ENCODE measurements at regions not wholly inside any gene's neighbourhood (a gene's known extent, or its start where the extent isn't known, plus 50 kb on each side); places are given as distances from the start of the nearest gene placed in this dataset.

DNA sequence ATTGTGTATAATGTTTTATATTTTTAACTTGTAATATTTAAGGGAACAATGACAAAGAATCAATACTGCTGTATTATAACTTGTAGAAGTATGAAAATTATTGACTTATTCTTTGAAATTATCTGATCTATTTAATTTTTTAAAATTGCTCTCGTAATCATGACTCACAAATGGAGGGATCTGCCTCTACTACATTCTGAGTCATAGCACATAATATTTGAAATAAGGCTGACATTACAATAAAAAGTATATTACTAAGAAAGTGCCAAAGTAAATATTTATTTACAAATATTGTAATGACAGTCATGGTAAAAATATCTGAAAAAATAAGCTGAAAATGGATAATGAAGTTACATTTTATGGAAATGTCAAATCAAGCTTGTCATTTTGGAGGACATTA is 1144.6 kb upstream of the CDH2 start:
- DNase-seq = no peak

DNA sequence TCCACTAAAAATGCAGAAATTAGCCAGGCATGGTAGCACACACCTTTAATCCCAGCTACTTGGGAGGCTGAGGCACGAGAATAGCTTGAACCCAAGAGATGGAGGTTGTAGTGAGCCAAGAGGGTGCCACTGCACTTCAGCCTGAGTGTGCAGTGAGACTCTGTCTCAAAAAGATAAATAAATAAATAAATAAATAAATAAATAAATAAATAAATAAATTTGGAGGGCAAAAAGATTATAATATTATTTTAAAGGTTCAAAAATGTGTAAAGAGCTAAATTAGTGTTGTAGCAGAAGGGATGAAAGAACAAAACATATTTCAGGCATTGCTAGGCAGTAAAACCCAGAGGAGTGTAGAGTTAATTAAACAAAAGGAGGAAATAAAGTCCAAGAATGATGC is 1136.4 kb upstream of the CDH2 start:
- no peak for DNase-seq

DNA sequence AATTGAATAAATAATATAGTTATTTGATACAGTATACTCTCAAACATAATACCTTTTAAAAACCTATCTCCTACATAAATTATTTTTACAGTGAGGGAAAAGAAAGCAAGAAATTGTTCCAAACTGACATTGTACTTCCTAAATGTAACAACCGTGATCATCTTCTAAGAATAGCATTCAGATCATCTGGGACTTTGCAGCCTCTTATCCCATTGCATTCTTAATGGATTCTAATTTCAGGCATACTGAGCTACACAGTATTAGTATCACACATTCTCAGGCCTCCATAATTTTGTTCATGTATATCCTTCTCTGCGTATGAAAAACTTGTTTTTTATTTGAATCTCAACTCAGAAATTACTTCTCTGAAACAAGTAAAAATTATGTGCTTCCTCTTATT is 1134.7 kb upstream of the CDH2 start:
- no peak for DNase-seq

DNA sequence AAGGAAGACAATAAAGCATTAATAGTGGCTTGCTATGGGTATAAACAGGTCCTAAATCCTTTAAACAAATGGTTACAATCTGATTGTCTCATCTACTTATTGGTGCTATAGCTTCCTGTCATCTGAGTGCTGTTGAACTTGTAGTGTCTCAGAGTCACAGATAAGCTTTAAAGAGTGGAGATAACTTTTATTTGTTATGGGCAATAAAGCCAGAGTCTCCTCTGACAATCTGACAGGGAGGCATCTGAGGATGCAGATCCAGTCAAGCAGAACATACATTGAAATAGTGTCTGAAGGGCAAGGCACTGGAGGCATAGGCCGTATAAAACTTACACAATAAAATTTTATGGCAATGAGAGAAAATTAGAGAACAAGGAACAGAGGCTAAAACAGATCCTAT is 1132.4 kb upstream of the CDH2 start:
- DNase-seq = no peak

DNA sequence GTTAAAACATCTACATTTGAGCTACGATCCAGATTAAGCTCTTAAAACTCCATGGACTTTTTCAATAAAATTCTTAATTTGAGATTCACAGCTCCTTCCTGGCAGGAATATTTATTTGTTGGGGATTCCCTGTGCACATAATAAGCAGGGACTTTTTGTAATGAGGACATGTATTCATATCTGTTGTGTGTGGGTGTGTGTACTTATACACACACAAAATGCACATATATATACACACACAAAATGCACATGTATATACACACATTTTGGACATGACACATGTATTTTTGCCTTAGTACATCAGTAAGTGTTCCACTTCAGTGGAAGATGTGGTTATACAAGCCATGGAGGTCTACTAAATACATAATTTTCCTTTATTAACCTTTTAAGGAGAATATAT is 1131.1 kb upstream of the CDH2 start:
- DNase-seq = no peak

DNA sequence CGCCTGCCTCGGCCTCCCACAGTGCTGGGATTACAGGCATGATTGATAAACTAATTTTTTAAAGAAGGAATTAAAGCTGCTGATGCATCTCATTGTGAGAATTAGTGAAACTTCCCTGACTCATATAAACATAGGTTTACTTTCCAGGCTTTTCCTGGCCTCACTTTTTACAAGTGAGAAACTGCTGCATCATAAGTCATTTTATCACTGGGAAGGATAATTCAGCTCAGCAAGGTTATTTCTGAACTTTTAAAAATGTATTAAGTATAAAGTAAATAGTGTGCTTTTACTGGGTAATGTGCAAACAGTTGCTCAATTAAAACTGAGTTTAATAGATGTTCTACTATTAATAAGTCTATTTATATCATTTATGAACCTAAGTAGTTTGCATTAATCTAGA is 1130.3 kb upstream of the CDH2 start:
- DNase-seq = no peak

DNA sequence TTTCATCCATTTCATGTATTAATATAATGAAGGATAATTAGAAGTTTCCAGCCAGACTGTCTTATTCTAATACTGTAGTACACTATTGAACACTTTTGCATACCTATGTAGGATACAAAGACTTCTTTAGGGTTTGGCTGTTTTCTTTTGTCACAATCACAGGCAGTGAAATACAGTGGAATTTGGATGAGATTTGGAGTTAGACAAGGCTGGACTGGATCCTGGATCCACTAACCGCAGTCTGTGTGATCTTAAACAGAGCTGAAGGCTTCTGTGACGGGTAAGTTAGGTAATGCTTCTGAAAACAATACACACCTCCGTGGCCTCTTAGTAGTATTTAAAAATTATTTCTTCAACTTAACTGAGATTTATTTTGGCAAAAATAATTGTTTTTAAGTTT is 1128.6 kb upstream of the CDH2 start:
- DNase-seq = no peak

DNA sequence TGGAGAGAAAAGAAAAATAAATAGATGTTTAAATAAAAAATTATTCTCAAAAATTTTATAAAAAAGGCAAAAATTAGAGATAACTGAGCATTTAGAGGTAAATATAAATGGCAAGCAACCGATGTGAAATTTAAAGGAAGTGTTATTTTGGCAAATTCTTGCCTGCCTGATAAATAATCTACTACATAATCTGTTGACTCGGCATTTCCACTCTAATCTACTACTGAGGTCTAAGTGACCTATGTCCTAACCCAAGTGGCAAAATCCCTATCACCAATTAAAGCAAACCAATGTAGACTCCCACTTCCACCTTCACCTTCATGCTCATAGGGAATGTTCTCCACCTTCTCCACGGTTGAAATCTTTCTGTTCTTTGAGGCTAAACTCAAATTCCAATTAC is 1124.1 kb upstream of the CDH2 start:
- no peak for DNase-seq

DNA sequence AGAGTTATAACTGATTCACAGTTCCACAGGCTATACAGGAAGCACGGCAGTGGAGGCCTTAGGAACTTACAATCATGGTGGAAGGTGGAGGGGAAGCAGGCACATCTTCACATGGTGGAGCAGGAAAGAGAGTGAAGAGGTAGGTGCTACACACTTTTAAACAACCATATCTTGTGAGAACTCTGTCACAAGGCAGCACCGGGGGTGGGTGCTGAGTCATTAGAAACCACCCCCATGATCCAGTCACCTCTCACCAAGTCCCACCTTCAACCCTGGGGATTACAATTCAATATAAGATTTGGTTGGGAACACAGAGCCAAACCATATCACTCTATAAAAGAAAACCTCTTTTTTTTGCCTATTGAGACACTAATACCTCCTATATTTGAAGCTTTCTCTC is 1108.5 kb upstream of the CDH2 start:
- no peak for DNase-seq

DNA sequence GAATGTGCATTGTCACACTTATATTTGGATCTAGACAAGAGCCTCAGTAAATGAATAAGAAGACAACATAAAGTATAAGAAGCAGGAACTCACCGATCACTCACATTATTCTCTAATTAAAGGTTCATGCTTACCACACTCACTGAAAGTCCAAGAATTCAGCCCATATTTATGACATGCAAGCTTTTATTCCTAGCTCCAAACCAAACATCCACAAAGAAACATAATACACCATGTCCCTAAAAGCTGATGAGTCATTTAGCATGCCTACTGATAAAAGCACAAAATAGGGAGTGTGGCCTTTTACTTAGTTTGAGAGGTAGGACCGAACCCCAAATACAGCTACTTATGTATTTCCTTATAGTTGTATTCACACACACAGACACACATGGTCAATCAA is 1094.6 kb upstream of the CDH2 start:
- DNase-seq = no peak

DNA sequence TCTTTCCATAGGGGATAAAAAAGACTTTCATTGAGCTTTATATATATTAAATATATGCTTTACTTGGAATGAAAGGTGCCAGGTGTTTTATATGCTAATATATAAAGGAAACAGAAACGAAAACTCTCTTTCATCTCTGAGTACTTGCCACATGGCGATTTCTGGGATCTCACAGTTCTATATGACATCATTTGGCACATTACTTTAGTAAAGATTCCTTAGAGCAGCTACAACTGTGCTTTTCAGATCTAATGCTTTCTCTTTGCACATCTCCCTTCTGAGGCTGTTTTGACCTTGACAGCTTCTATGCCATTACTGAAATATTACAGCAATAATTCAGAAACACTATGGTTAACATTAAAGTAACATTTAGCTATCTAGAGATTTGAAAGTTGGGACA is 1082.9 kb upstream of the CDH2 start:
- DNase-seq = no peak

DNA sequence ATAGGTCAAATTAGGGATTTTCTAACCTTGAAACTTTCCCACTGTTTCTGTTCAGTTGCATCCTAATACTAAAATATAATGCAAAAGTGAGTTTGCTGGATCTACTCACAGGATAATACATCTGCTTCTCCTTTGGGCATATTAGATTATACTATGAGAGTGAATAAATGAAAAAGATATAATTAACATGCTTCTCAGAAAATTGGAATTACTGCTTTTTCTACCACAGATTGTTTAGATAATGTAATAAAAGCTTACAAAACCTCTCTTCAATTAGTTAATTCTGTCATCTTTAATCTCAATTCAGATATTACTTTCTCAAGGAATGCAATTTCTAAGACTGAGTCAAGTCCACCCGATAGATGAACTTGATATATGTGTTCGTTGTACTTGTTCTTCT is 1077.2 kb upstream of the CDH2 start:
- no peak for DNase-seq

DNA sequence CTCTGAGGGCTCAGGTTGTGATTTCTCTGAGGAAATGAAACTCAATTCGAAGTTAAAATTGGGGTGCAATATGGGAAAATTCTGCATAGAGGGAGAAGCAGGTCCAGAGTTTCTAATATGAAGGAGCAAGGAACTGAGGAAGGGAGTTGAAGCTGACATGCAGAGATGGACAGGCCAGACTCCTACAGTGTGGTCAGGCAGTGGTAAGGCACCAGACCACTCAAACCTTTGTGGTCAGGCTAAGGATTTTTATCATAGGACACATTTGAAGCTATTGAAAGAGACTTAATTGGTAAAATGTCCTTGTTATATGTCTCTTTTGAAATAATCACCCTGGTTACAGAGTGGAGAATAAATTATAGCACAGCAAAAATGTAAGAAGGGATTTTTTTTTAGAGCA is 1074.8 kb upstream of the CDH2 start:
- DNase-seq = no peak

DNA sequence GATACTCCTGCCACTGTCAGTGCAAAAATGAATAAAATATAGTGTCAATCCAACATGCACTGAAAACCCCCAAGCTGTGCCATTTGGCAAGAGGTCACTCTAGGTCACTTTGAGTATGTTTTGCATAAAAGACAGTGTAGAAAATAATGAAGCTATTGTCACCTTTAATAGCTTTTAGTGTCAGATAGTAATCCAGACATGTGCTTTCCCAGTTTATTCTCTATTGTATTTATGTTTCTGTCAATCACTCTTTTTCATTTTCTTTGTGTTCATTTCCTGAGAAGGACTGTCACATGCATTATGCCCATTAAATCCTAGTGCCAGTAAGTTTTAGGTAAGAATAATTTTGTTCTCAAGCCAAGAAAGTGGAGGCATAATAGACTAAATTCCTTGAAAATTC is 1073.9 kb upstream of the CDH2 start:
- DNase-seq = no peak

DNA sequence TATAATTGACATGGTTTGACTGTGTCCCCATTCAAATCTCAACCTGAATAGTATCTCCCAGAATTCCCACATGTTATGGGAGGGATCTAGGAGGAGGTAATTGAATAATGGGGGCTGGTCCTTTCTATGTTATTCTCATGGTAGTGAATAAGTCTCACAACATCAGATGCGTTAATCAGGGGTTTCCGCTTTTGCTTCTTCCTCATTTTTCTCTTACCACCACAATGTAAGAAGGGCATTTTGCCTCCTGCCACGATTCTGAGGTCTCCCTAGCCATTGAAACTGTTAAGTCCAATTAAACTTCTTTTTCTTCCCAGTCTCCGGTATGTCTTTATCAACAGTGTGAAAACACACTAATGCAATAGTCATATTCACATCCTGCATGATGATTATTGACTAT is 1073.3 kb upstream of the CDH2 start:
- peak; percentile 6 to 23 (median 13) for DNase-seq

DNA sequence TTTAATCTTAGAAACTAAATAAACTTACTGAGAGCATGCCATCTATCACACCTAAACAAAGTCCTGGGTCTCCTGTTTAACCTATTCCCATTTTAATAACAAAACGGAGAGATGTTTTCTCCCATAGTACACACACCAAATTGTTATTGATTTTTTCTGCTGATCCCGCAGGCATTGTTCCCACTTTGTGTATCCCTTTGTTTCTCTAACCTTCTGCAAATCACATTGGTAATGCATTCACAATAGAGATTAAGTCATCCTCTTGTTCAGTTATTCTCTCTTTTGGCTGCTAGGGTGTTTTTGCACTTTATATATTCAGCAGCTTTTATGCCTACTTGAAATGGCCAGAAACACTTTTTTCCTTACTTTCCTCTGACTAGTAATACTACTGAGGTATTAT is 1071.9 kb upstream of the CDH2 start:
- DNase-seq = no peak

DNA sequence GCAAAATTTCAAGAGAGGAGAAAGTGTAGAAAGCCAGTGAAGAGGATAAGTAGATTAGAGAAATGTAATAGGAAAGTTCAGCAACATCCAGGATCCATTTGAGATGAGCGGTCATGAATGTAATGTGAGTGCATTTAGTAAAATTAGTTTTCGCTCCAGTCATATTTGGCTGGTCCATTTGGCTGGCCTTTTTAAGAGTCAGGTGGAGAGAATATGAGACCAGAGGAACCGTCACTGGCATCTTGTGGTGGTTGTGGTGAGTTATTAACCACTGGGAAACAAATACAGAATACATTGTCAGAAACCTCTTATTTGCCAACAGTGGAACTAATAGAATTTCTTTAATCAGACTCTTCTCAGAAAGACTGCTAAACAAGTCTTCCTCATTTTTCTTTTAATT is 1064.3 kb upstream of the CDH2 start:
- no peak for DNase-seq

DNA sequence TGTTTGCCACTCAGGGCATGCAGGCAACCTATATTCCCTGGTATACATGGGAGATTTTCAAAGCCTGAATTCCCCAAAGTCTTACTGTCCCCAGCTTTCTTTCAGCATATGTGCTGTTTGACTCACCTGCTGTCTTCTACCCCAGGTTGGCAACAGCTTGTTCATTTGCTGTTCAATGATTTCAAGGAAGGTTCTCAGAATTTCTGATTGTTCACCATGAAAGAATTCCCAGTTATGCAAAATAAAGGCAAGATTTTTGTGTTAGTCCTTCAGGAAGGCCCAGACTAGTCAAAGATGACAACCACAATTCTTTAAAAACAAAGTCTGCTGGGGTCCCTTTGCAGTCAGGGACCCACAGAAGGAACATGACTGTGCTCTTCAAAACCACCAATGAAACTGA is 1057.8 kb upstream of the CDH2 start:
- no peak for DNase-seq

DNA sequence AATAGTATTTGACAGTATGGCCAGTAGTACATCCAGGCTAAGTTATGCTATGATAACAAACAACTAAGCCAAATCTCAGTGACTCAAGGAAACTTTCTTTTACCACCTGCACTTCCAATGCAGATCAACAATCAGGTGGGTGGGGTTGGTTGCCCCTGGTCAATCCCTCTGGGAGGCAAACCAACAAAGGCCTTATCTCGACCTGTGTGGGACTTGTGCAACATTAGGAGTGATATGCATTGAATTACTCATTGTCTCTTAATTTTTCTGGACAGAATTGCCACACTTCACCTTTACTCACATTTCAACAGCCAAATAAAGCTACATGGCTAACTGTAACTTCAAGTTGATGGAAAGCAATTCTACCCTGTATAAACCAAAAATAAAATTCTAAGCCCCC is 1049.3 kb upstream of the CDH2 start:
- DNase-seq = no peak

DNA sequence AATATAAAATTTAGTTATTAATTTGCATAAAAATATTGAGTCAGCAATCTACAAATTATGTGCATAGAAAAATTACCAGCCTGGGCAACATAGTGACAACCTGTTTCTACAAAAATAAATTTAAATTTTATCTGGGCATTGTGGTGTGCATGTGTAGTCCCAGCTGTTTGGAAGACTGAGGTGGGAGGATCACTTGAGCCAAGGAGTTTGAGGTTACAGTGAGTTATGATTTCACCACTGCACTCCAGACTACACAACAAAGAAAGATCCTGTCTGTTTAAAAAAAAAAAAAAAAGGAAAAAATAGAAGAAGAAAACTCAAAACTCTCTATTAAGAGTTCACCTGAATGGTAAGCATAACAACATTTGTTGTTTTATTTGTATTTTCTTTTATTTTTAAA is 1048.4 kb upstream of the CDH2 start:
- DNase-seq = no peak

DNA sequence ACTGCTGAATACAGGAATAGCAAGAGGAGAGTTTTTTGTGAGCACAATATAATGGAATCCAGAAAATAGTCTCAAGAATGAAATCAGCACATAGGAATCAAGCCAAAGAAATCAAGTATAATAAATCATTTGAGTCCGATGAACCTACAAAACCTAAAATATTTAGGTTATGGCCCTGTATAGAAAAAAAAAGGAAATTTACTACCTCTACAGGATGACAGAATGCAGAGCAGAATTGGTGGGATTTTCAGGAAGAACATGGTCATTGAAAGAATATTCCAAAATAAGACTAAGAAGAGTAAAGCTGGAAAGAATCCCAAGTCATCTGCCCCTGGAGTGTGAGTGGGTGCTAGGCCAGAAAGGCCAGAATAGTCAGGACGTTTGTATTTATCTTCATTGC is 1041.2 kb upstream of the CDH2 start:
- no peak for DNase-seq

DNA sequence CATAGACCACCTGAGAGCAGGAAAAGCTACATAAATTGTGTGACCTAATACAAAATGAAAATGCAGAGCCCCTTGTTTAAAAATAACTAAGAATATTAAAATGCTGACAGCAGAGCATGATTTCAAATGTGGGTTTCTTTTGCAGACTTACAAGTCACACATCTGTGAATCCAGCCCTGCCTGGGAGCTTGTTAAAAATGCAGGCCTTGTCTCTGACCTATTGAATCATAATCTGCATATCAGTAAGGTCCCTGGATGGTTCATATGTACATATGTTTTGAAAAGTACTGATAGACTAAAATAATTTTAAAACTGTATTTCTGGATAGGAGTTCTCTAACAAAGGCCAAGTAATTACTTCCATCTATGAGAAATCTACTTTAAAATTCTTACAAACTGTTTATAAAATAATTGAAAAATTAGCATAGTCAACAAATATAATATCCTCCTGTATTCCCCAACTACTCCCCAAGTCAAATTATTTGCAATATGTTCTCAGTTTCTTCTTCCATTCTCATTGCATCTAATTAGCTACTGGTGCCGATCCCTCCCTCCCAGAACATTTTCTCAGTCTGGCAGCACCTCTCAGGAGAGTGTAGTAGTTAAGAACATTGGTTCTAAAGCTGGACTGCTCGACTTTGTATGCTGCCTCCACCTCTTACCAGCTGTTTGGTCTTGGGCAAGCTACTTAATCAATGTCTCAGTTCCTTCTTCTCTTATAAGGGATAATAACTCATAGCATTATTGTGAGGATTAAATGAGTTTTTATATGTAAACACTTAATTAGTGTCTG is 1040.4 kb upstream of the CDH2 start:
- DNase-seq = no peak

DNA sequence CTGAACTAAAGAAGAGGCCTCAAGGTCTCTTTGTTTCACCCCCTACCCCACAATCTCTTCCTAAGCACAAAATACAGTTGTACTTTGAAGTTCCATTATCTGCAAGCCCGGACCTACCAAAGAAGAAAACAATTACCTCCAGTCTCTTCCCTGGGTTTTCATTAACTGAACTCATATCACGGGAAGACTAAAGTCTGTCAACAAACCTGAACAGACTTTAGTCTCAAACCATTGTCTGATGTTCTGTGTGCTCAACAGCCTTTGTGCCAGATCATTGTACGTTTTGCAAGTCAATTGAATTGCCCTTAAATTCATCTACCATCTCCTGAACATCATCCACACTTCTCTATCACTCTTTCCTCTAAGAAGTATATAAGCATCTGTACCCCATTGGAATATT is 1021.9 kb upstream of the CDH2 start:
- no peak for DNase-seq

DNA sequence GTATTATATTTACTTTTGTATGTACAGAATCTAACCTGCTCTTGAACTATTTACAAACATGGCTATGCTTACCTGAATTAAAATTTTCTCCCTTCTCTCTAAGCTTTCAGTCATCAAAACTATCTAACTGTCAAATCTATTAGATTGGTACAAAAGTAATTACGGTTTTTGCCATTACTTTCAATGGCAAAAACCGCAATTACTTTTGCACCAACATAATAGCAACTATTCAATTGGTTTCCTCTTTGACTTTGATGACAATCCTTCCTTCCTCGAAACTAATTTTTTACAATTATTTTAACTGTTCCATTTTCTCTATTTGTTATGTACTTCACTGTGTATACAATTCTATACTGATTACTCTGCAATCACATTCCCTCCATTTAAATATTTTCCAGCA is 1019.4 kb upstream of the CDH2 start:
- DNase-seq = no peak

DNA sequence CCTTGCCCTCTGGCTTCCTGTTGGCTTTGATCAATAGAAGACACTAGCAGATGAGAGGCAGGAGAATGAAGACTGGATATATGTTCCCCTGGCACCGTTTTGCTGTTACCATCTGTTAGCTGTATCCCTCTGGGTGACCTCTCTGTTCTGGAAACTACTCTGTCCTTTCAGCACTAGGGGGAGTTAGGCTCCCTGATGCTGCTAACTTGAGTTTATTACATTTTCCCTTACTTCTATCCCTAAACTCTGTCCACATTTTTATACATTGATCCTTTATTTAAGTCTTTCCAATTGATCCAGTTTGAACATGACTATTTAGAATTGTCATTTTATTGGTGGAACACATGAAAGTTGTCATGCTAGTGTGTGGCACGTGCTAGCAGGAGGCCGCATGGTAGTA is 1014.3 kb upstream of the CDH2 start:
- DNase-seq = no peak

Measured in suppressor macrophage (primary cell).